Renal pelvis (tissue), 1 donor: ENCODE measurements at regions not wholly inside any gene's neighbourhood (a gene's known extent, or its start where the extent isn't known, plus 50 kb on each side); places are given as distances from the start of the nearest gene placed in this dataset.
"Not testable (repeated sequence)": the region's sequence is repeated elsewhere in the genome, so short reads cannot be mapped to it uniquely, and the experiment has no call there.

Experiments
- DNase-seq: peaks from one replicate; pipeline ENCODE4 v3.0.0-alpha.2; 2013

DNA sequence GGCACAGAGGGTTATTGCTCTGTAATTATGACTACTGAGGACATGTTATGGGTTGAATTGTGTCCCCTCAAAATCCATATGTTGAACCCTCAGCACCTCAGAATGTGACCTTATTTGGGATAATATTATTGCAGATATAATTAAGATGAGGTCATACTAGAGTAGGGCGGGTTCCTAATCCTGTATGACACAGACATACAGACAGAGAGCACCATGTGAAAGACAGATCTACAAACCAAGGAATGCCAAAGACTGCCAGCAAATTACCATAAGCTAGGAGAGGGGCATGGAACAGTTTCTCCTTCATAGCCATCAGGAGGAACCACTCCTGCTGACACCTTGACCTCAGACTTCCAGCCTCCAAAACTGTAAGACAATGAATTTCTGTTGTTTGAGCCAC lies 115.2 kb upstream of the OTUD4 start:
- no peak for DNase-seq

DNA sequence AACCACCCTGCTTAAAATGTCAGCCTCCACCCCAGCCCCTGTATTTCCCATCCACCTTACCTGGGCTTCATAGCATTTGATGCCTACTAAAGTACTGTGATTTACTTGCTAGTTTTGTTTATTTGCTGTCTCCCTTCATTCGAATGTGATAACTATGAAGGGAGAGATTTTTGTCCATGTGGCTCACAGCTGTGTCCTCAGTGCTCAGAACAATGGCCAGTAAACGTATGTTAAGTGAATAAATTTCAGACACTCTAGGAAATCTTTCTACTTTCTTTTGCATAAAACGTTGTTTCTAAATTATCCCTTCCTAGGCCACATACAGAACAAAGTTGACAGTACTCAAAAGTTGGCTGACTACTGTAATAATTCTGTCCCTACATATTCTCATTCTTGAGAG lies 114.7 kb upstream of the OTUD4 start:
- DNase-seq = no peak

- DNase-seq = no peak
These were observed 113.3 kb upstream of the OTUD4 start for GRCh38 chr4:145293658-145294057.

GRCh38 chr4:145290955-145291354 lies 110.6 kb upstream of the OTUD4 start:
- no peak for DNase-seq

- no peak for DNase-seq
These were observed 109.2 kb upstream of the OTUD4 start for GRCh38 chr4:145289403-145290076.

DNA sequence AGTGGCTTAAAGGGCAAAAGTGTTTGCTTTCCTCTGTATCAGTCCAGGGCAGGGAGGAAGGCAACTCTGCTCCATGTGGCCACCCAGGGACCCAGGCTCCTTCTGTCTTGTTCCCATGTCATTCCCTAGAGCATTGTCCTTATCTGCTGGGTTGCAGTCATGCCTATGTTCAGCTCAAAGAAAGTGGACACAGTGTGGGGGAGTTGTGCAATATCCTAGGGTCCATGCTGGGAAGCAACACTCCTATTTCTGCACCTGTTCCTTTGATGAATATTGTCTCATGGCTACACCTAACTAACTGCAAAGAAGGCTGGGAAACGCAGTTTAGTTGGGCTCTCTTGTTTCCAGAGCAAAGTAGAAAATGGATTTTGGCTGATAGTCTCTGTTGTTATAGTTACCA lies 107.0 kb upstream of the OTUD4 start:
- DNase-seq = no peak

DNA sequence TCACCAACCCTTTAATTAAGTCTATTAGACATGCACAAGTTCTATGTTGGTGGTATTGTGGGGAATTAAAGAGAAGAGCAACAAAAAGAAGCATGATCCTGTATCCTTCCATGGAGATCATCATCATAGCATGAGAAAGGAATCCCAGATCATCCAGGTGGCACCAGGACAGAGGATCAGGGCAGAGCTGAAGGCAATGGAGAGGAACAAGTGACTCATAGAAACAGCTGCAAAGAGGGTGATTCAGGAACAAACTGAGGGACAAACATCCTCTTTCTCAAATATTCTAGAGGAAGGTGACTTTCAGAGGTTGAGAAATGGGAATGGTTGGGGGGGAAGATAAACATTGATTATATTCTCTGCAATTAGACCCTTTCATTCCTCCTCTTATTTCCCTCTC lies 105.5 kb upstream of the OTUD4 start:
- DNase-seq = no peak

GRCh38 chr4:145283909-145284308 lies 103.5 kb upstream of the OTUD4 start:
- DNase-seq = no peak

GRCh38 chr4:145281951-145282350 lies 101.6 kb upstream of the OTUD4 start:
- DNase-seq = no peak

DNA sequence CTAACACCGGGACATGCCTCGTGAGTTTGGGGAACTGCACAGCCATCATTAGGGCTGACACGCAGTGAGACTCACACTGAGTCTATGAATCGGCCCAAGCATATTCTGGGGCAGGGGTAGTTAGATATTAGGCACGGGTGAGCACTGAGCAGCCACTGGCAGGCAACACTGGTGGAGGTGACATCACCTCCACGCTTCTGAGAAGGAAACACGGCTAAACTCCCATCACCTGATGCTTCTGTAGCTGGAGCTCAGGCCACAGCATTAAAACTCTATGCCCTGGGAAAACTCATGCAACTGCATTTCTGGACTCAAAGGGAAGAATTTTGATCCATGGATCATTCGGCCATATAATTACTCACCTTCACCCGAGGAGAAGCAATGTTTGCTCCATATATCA lies 100.8 kb upstream of the OTUD4 start:
- no peak for DNase-seq

- DNase-seq = no peak
These were observed 100.2 kb upstream of the OTUD4 start for GRCh38 chr4:145280541-145280940.

DNA sequence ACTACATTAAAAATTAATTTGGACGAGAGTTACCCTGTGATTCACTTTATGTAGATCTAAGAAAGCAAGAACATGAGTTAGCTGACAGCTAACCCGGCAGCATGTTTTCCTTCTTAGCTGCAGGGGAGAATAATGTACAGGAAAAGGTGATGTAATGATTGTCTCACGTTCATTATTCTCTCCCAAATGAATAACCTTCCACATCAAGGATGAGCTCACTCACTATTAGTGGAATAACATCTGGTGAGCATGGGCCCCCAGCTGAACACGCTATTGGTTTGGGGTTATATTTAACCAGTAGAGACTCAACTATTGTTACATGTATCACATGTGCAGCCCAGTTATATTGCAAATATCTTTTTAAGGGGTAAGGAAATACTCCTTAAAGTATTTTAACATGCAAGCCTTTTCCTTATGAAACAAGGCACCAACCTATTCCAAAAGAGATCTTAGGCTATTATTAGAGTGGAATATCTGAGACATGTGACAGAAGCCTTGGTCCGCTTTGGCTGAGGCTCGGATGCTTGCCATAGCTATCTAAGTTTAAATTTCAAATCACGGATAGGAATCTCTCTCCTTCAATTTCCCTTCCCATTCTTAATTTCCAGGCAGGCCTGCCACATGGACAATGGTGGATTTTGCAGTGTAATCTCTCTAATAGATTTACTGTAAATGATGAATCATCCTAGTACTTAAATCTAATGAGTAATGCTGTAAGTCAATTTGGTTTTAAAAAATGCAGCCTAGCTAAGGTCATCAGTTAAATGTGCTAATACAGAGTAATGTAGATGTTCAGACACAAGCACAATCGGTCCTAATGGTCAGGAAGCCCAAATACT lies 99.0 kb upstream of the OTUD4 start:
- no peak for DNase-seq

- DNase-seq = no peak
These were observed 98.1 kb upstream of the OTUD4 start for GRCh38 chr4:145278341-145279121.

DNA sequence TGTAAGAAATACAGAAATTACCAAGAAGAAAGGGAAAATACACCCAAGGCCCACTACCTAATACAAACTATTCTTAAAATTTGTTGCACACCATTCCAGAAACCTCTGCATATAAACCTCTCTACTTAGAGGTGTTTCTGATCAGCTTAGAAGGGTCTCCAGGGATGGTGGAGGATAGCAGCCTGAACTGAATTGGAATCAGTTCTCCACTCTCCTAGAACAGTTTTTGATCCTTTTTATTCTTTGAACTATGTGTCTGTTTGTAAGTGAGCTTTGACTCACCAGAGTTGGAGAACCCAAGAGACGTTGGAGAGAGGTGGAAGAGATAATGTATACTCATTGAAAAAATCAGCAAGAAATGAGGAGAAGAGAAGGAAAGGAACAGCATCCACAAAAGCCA lies 96.6 kb upstream of the OTUD4 start:
- no peak for DNase-seq

DNA sequence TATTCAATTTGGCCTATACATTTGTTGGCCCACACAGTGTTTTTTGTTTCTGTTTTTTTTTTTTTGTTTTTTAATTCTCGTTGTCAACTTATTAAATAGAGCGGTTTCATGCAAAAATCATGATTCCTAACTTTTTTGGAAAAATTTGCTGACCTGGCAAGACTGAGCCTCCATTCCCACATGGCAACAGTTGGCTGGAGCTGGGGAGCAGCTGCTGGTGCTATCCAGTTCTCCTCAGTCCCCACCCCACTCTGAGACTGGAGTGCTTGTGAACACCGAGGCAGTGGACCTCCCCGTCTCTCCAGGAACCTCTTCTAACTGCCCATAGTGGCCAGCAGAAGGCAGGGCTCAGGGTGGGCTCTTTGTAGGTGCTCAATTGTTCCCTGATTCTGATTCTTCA lies 95.7 kb upstream of the OTUD4 start:
- DNase-seq = no peak

DNA sequence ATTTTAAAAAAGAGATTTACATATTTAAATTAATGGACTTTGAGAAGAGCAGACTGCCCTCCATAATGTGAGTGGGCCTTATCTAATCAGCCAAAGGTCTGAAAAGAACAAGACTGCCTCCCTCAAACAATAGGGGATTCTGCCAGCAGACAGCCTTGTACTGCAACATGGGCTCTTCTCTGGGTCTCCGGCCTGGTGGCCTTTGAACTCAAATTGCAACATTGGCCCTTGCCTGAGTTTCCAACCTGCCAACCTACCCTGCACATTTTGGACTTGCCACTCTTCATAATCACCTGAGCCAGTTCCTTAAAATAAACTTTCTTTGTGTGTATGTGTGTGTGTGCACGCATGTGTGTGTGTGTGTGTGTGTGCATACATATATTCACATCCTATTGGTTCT lies 90.8 kb upstream of the OTUD4 start:
- no peak for DNase-seq

DNA sequence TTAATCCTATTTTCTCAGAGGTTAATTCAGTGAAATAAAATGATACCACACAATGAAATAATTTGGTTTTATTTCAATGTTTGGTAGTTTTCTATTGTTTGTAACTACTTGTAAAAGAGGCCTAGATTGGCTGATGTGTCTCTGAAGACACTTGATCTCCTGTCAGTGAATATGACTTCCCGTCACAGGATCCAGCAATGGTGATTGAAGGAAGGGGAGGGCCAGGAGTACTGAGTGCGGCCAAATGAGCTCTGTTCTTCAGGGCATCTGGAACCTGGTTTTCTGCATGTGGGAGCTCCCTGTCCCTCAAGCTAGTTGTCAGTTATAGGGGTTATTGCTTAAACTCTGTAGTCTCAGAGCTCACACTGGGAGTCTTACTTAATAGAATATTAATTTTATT lies 86.5 kb upstream of the OTUD4 start:
- DNase-seq = no peak

DNA sequence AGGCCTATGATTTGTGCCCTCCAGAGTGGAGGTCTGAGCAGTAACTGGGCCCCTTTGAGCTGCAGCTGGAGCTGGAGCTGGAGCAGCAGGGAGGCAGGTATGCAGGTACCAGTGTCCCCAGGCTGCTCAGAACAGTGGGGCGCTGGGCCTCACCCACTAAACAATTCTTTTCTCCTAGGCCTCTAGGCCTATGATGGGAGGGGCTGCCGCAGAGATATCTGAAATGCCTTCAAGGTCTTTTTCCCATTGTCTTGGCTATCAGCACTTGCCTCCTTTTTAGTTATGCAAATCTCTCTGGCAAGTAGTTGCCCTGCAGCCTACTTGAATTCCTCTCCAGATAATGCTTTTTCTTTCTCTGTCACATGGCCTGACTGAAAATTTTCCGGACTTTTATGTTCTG lies 79.7 kb upstream of the OTUD4 start:
- no peak for DNase-seq

DNA sequence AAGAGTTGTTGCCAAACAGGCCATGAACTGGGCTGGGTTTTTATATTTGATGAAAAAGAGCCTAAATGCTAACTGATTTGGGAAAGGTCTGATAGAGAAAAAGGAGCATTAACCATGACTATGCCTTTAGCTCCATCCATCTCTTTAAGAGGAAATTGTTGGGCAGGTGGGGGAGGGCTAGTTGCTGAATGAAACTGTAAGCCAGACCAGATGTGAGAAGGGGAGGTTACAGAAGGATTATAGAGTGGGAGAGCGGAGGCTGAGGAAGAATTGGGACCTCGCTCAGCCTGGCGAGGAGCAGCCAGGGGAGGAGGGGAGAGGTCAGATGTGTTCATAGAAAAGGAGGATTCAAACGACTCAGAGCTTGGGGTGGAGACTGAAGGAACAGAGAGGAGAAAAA lies 74.9 kb upstream of the OTUD4 start:
- DNase-seq = not testable (repeated sequence)

GRCh38 chr4:145252190-145252589 lies 71.8 kb upstream of the OTUD4 start:
- DNase-seq = no peak

DNA sequence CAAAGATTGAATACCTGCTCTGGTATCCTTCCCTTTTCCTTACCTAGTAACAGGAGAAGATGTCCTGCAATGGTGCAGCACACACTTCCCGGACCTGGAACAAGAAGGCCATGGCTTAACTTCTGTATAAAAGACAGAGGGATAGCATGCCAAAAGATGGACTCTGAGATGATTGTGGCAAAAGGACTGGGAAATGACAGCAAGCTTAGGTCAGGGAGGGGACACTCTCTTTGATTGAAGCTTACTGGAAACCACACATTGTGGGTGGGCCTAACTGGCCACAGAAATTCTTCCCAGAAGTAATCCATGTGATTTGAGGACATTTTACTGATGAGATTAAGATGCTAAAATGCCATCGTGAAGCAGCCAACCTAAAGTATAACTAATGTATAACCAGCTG lies 71.0 kb upstream of the OTUD4 start:
- no peak for DNase-seq

- no peak for DNase-seq
These were observed 68.6 kb upstream of the OTUD4 start for GRCh38 chr4:145248971-145249370.

GRCh38 chr4:145248502-145248901 lies 68.1 kb upstream of the OTUD4 start:
- no peak for DNase-seq
